Endothelial cell (in vitro differentiated cells): ENCODE measurements at regions not wholly inside any gene's neighbourhood (a gene's known extent, or its start where the extent isn't known, plus 50 kb on each side); places are given as distances from the start of the nearest gene placed in this dataset.

Source experiments
- DNase-seq: peaks from one replicate; pipeline ENCODE4 v3.0.0; 2021; ENCODE audit warnings: low spot score
- H3K27ac Mint-ChIP-seq: one replicate; pipeline ENCODE4 v1.8.0; 2021; ENCODE audit warnings: mixed read lengths, inconsistent platforms; ENCODE audit not compliant: unreplicated experiment
- H3K27me3 Mint-ChIP-seq: one replicate; pipeline ENCODE4 v1.8.0; 2021; ENCODE audit warnings: mild to moderate bottlenecking, moderate library complexity, mixed read lengths, inconsistent platforms; ENCODE audit not compliant: unreplicated experiment
- H3K36me3 Mint-ChIP-seq: one replicate; pipeline ENCODE4 v1.8.0; 2021; ENCODE audit warnings: mild to moderate bottlenecking, low read depth, mixed read lengths, inconsistent platforms; ENCODE audit not compliant: unreplicated experiment
- H3K4me1 Mint-ChIP-seq: one replicate; pipeline ENCODE4 v1.8.0; 2021; ENCODE audit warnings: mild to moderate bottlenecking, mixed read lengths, inconsistent platforms; ENCODE audit not compliant: unreplicated experiment
- H3K4me3 Mint-ChIP-seq: one replicate; pipeline ENCODE4 v1.8.0; 2021; ENCODE audit warnings: mild to moderate bottlenecking, mixed read lengths, inconsistent platforms; ENCODE audit not compliant: unreplicated experiment
- H3K9me3 Mint-ChIP-seq: one replicate; pipeline ENCODE4 v1.8.0; 2021; ENCODE audit warnings: mixed read lengths, inconsistent platforms; ENCODE audit not compliant: unreplicated experiment
- TF ChIP-seq, protein P1 (sequence below): fragments of 200-600 bp; sonication (generic); IDR thresholded peaks from one replicate; pipeline ENCODE4 v1.5.0; 2021; ENCODE audit warnings: antibody characterized with exemption; ENCODE audit not compliant: unreplicated experiment

DNA sequence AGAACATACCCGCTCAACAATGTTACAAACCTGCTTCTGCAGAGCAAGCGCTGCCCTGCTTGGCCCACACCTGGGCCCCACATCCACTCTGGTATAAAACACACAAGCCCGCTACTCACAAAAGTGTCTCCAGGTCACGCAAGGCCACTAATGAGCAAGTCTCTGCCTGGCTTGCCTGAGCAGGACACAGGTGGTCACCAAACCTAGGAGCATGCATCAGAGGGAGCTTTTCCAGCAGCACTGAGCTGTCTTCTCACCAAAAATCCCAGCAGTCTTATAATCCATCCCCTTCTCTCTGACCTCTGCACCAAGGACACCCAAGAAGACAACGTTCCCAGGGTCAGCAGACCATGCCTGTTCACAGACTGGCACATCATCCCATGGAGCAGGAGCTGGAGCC is 100.8 kb downstream of the DLL1 start:
- no peaks in the 10 kb centered on the region for H3K4me1 Mint-ChIP-seq
- H3K27ac Mint-ChIP-seq = no peak overlapping the region
- DNase-seq = no peak
- H3K36me3 Mint-ChIP-seq = no peaks in the 10 kb centered on the region
- peaks cover 6% of the 10 kb centered on the region for H3K27me3 Mint-ChIP-seq
- no peak overlapping the region for H3K4me3 Mint-ChIP-seq
- no peaks in the 10 kb centered on the region for H3K9me3 Mint-ChIP-seq
- TF ChIP-seq, protein P1, sequence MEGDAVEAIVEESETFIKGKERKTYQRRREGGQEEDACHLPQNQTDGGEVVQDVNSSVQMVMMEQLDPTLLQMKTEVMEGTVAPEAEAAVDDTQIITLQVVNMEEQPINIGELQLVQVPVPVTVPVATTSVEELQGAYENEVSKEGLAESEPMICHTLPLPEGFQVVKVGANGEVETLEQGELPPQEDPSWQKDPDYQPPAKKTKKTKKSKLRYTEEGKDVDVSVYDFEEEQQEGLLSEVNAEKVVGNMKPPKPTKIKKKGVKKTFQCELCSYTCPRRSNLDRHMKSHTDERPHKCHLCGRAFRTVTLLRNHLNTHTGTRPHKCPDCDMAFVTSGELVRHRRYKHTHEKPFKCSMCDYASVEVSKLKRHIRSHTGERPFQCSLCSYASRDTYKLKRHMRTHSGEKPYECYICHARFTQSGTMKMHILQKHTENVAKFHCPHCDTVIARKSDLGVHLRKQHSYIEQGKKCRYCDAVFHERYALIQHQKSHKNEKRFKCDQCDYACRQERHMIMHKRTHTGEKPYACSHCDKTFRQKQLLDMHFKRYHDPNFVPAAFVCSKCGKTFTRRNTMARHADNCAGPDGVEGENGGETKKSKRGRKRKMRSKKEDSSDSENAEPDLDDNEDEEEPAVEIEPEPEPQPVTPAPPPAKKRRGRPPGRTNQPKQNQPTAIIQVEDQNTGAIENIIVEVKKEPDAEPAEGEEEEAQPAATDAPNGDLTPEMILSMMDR = no peak

- Mint-ChIP-seq H3K27ac (no peak overlapping the region), H3K9me3 (no peaks in the 10 kb centered on the region), H3K27me3 (peaks cover 6% of the 10 kb centered on the region), H3K4me1 (no peaks in the 10 kb centered on the region), H3K4me3 (no peak overlapping the region), H3K36me3 (no peaks in the 10 kb centered on the region)
- no peak for DNase-seq
- TF ChIP-seq, protein P1 = no peak
These were observed 101.6 kb downstream of the DLL1 start for GRCh38 chr6:170189236-170189635.

DNA sequence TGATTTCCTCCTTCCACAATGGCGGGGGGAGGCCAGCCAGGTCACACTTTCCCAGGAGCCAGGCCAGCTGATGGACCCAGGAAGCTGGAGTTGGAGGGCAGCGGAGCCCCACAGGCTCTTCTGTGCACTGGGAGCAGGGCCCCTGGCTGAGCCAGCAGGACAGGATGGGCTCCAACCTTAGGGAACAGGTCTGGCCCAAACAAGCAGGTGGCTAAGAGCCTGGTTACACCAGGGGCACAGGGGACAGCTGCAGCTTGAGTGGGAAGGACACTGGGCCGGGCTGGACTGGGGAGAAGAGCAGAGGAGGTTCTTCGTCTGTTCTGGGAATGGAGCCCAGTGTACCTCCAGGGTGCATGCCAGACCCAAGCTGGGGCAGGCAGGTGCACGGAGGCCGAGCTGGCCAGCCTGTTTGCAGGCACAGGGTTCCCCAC is 102.3 kb downstream of the DLL1 start:
- no peak overlapping the region for H3K27ac Mint-ChIP-seq
- DNase-seq = no peak
- H3K4me1 Mint-ChIP-seq = peaks cover under 1% of the 10 kb centered on the region
- peaks cover 2% of the 10 kb centered on the region for H3K36me3 Mint-ChIP-seq
- TF ChIP-seq, protein P1 = no peak
- peaks cover 2% of the 10 kb centered on the region for H3K9me3 Mint-ChIP-seq
- H3K4me3 Mint-ChIP-seq = no peak overlapping the region
- peaks cover 6% of the 10 kb centered on the region for H3K27me3 Mint-ChIP-seq

DNA sequence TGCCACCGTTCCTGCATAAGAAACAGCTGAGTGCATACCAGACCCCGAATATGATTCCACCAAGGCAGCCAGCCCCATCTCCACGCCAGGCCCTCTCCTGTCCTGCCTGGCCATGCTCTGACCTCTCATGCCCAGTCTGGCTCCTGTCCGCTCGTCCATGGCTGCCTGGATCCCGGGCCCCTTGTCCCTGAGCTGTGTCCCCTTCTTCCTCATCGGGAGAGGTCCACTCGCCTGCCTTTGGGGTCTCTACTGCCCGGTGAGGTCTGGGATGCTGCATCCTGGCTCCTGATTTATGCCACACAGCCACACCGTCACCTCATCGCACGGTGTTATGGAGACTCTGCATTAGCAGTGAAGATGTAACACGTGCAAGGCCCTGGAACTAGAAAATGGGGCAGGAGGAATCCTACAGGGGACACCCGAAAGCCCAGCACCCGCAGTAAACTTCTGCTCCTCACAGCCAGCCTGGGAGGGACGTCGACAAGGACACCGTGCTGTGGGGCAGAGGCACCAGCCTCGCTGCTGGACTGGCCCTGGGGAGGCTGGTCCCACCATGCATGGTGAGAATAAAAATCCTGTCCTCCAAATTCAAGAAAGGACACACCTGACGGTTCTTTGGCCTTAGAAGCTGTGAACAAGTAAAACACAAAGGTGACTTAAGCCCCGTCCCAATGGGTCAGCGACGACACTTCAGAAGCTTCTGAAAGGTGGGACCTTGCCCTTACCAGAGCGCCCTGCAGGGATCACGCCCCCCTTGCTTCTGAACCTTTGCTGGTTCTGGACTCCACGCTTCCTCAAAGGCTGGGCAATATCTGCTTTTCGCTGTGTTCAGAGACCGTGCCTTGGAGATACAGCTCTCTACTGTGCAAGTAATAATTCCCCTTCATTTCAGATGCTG is 103.0 kb downstream of the DLL1 start:
- no peak overlapping the region for H3K27ac Mint-ChIP-seq
- no peak for DNase-seq
- peaks cover 7% of the 10 kb centered on the region for H3K27me3 Mint-ChIP-seq
- peaks cover 5% of the 10 kb centered on the region for H3K36me3 Mint-ChIP-seq
- H3K9me3 Mint-ChIP-seq = peaks cover 4% of the 10 kb centered on the region
- TF ChIP-seq, protein P1 = no peak
- H3K4me3 Mint-ChIP-seq = no peak overlapping the region
- H3K4me1 Mint-ChIP-seq = peaks cover 3% of the 10 kb centered on the region
